Memory B cell (primary cell): ENCODE measurements at regions not wholly inside any gene's neighbourhood (a gene's known extent, or its start where the extent isn't known, plus 50 kb on each side); places are given as distances from the start of the nearest gene placed in this dataset.

ENCODE experiments used
- ATAC-seq: fragments of 150-1000 bp; cut with Tn5 transposase; 2 replicates; pipeline ENCODE4 v1.10.0; 2021; ENCODE audit warnings: low read depth, mild to moderate bottlenecking, moderate library complexity
- DNase-seq, 2 donors: peaks; one replicate each; pipeline ENCODE4 v3.0.0; 2022; ENCODE audit warnings: low spot score in 2 of 2
- H3K27ac Mint-ChIP-seq: one replicate; pipeline ENCODE4 v1.8.0; 2022; ENCODE audit warnings: mild to moderate bottlenecking, moderate library complexity, mixed read lengths
- H3K27me3 Mint-ChIP-seq: one replicate; pipeline ENCODE4 v1.8.0; 2022; ENCODE audit warnings: mixed read lengths
- H3K36me3 Mint-ChIP-seq: one replicate; pipeline ENCODE4 v1.8.0; 2022; ENCODE audit warnings: mild to moderate bottlenecking, mixed read lengths
- H3K4me1 Mint-ChIP-seq: one replicate; pipeline ENCODE4 v1.8.0; 2022; ENCODE audit warnings: mixed read lengths
- H3K4me3 Mint-ChIP-seq: one replicate; pipeline ENCODE4 v1.8.0; 2022; ENCODE audit warnings: mild to moderate bottlenecking, moderate library complexity, mixed read lengths
- H3K9me3 Mint-ChIP-seq: one replicate; pipeline ENCODE4 v1.8.0; 2022; ENCODE audit warnings: mixed read lengths

DNA sequence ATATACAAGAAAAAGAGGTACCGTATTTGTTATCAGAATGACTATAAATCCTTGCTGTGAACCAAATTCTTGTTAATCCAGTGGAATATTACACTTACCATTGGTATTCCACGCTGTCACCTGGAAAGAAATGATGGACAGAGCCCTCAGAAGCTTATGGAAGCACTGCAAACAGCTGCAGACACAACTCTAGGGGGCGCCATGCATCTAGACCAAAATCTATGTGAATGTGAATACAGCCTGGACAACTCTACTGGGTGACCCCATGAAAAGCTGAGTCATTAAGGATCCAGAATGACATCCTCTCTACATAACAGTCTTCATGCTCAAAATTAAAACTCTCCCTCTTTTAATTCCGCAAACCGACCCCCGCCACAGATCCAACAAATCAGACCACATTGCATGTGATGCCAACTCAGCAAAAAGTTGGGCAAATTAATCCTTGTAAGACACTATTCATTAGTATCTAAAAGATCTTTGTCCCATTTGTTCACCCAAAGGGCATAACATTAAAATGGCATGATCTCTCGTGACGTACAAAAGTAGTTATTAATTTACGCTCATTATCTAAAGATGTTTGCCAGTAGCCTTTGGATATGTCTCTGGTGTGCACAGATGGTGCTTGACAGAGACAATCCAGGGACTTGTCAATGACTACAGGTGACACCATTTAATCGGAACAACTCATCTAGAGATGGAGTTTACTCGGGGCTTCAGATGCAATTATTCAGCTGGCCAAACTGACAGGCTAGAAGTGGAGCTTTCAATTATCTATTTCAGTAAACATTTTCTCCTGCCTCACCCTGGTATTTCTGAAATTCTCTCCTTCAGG is 552.7 kb upstream of the PSMD7 start:
- Mint-ChIP-seq H3K4me3 (no peak overlapping the region), H3K27me3 (peaks cover 3% of the 10 kb centered on the region), H3K9me3 (peaks cover 6% of the 10 kb centered on the region), H3K27ac (no peak overlapping the region), H3K4me1 (no peaks in the 10 kb centered on the region), H3K36me3 (no peaks in the 10 kb centered on the region)
- ATAC-seq: no peak
- DNase-seq: no peak

DNA sequence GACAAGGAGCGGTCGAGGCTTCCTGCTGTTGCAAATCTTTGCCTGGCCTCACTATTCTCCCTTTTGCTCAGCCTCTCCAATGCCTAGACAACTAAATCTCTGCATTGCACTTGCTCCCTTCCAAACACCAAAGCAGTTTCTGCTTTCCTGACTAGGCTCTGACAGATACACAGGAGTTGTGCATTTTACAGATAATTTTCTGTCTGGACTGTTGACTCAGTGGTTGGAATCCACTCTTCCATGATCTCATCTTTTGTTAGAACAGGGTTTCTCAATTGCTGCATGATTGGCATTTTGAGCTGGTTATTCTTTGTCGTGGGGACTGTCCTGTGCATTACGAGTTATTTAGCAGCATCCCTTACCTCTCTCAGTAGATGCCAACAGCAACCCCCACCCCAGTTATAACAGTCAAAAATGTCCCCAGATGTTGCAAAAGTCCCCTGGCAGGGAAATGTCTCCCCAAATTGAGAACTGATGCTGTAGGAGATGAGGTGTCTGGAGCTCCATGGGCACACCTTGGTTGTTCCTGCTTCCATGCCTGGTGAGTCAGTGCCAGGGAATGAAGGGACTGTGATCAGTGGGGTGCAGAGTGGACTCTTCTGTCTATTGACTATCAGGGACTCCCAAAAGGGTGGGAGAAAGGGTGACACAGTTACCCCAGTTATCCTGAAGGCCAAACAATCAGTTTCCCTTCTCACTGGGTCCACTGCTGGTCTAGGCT is 557.4 kb upstream of the PSMD7 start:
- no peak overlapping the region for H3K27ac Mint-ChIP-seq
- H3K9me3 Mint-ChIP-seq: peaks cover 5% of the 10 kb centered on the region
- ATAC-seq: no peak
- peaks cover 1% of the 10 kb centered on the region for H3K27me3 Mint-ChIP-seq
- DNase-seq: no peak
- H3K4me1 Mint-ChIP-seq: no peaks in the 10 kb centered on the region
- no peaks in the 10 kb centered on the region for H3K36me3 Mint-ChIP-seq
- H3K4me3 Mint-ChIP-seq: no peak overlapping the region

DNA sequence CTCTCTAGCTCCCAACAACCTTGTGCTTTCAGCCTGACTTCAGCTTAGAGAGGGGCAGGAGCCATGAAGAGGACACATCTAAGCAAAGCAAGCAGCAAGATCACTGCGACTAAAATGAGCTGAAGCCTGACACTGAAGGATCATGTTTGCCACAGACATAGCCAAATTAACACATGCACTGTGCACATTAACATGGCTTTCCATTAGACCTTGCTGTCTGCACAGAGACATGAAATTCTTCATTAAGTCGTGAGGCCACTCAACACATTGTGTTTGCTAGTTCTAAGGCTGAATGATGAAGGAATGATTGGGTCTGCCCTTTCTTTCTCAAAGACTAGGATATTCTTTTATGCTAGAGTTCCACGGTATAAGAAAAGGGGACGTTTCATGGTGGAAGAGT is 558.3 kb upstream of the PSMD7 start:
- no peak overlapping the region for H3K4me3 Mint-ChIP-seq
- H3K27me3 Mint-ChIP-seq: no peaks in the 10 kb centered on the region
- DNase-seq (no peak), ATAC-seq (no peak)
- no peak overlapping the region for H3K27ac Mint-ChIP-seq
- no peaks in the 10 kb centered on the region for H3K36me3 Mint-ChIP-seq
- H3K4me1 Mint-ChIP-seq: no peaks in the 10 kb centered on the region
- H3K9me3 Mint-ChIP-seq: peaks cover 4% of the 10 kb centered on the region

DNA sequence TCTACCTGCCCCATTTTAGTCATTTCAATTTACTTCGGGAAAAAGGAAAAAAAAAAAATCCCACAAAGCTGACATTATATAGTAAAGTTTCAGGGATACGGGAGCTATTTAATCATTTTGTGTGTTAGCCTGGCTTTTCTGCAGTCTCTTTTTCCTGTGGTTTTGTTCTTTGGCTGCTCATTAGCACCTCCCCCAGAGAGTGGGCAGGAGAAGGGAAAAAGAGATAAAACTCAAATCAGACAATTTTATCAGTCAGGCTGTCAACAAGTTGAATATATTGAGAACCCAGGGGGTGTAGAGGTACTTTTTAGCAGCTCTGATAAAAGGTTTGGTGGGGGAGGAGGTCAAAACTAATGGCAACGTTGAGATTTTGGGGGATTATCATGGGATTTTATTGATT is 559.0 kb upstream of the PSMD7 start:
- H3K4me1 Mint-ChIP-seq: no peaks in the 10 kb centered on the region
- peaks cover 4% of the 10 kb centered on the region for H3K9me3 Mint-ChIP-seq

DNA sequence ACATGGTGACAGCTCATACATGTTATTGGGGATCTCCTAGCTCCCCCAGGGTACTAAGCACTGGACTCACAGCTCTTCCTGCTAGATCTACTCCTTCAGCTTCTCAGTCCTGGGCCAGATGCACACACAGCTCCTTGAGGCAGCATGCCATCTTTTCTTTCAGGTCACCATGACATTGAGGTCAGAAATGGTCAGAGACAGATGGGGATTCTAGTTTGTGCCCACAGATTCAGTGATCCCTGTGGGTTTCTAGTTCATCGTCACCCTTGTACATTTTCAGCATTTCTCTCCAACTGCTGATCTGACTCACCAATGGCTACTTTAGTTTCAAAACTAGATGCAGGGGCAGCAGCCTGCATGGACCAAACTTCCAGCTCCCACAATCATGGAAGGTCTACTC is 560.7 kb upstream of the PSMD7 start:
- Mint-ChIP-seq H3K4me1 (no peaks in the 10 kb centered on the region), H3K27ac (no peak overlapping the region), H3K9me3 (peaks cover 5% of the 10 kb centered on the region), H3K4me3 (no peak overlapping the region), H3K27me3 (no peaks in the 10 kb centered on the region), H3K36me3 (no peaks in the 10 kb centered on the region)
- no peak for DNase-seq
- no peak for ATAC-seq

More for the DNA sequence above, 559.0 kb upstream of the PSMD7 start:
- no peak for DNase-seq
- no peak overlapping the region for H3K4me3 Mint-ChIP-seq
- H3K36me3 Mint-ChIP-seq: no peaks in the 10 kb centered on the region
- ATAC-seq: no peak
- no peak overlapping the region for H3K27ac Mint-ChIP-seq
- no peaks in the 10 kb centered on the region for H3K27me3 Mint-ChIP-seq

DNA sequence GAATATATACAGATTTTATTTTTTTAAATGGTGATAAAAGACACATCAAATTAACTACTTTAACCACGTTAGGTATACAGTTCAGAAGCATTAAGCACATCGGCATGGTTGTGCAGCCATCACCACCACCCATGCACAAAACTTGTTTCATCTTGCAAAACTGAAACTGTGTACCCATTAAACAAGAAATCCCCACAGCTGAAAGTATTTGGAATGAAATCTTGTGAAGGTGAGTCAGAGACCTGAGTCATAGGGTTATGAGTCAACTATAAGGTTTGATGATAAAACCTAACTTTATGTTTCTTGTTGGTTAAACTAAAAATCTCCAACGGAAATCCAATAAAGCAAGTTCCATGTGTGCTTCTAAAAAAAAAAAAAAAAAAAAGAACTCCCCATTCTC is 561.6 kb upstream of the PSMD7 start:
- Mint-ChIP-seq H3K36me3 (no peaks in the 10 kb centered on the region), H3K27me3 (no peaks in the 10 kb centered on the region), H3K27ac (no peak overlapping the region), H3K4me1 (no peaks in the 10 kb centered on the region), H3K9me3 (peaks cover 5% of the 10 kb centered on the region), H3K4me3 (no peak overlapping the region)
- no peak for DNase-seq
- ATAC-seq: no peak

DNA sequence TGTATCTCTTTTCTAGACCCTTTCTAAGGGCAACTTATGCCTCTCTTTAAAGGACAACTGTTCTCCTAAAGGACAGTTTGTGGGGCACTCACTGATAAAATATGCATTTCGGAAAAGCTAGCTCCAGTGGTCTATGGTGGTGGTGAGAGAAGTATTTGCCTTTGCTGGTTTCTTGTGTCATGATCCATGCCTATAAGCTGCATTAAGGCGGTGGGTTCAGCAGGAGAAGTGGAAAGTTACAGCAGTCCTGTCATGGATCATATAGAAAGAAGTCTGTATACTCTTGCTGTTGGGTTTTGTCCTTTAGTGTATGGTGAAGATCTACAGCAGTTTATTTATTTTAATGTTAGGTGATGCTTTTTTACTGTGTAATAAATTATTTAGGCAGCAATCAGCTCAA is 563.9 kb upstream of the PSMD7 start:
- Mint-ChIP-seq H3K4me1 (no peaks in the 10 kb centered on the region), H3K27me3 (no peaks in the 10 kb centered on the region), H3K36me3 (no peaks in the 10 kb centered on the region), H3K27ac (no peak overlapping the region), H3K4me3 (no peak overlapping the region), H3K9me3 (peaks cover 8% of the 10 kb centered on the region)
- DNase-seq (no peak), ATAC-seq (no peak)

DNA sequence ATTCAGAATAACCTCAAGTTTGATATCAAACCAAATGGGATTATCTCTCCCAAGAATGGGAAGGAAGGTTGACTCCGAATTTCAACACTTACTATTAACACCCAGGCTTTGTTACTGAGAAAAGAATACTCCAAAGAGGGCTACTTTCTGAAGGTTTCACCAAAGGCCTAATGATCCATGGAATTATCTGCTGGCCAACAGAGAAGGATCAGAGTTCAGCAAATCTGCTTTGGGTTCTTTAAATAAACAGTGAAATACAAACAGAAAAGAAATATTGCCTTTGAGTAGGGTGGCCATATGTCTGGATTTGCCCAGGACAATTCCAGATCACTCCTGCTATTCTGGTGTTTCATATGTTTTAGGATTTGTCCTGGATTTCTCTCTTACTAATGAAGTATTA is 564.5 kb upstream of the PSMD7 start:
- Mint-ChIP-seq H3K9me3 (peaks cover 8% of the 10 kb centered on the region), H3K36me3 (no peaks in the 10 kb centered on the region), H3K4me1 (no peaks in the 10 kb centered on the region), H3K27ac (no peak overlapping the region), H3K27me3 (no peaks in the 10 kb centered on the region), H3K4me3 (no peak overlapping the region)
- ATAC-seq: no peak
- DNase-seq: no peak

DNA sequence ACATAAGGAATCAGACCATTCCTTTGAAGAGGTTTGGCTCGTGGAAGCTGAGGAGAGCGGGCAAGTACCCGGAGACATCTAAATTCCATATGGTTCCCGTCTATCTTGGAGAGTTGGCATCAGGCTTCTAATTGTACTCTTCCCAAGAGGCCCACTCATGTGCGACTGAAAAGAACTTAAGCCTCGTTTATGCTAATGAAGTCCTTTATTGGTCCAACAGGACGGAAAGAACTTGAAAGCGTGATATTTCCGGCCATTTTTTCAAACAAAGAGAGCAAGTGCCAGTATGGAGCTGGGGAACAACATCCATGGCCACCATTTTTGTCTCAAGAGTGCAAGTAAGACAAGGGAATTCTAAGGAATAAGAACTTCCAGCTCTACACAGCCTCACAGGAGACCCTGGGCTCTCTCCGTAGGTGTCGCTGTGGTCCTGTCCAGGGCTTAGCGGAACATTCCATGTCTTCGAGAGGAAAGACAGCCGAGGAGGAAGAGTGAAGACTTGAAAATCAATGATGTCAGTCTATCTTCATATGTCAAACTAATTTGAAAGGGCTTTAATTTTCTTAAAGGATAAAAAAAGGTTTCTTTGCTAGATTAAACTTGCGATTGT is 566.0 kb upstream of the PSMD7 start:
- H3K27me3 Mint-ChIP-seq: no peaks in the 10 kb centered on the region
- no peaks in the 10 kb centered on the region for H3K36me3 Mint-ChIP-seq
- H3K27ac Mint-ChIP-seq: no peak overlapping the region
- ATAC-seq (no peak), DNase-seq (no peak)
- H3K4me3 Mint-ChIP-seq: no peak overlapping the region
- H3K9me3 Mint-ChIP-seq: peaks cover 7% of the 10 kb centered on the region
- H3K4me1 Mint-ChIP-seq: no peaks in the 10 kb centered on the region

DNA sequence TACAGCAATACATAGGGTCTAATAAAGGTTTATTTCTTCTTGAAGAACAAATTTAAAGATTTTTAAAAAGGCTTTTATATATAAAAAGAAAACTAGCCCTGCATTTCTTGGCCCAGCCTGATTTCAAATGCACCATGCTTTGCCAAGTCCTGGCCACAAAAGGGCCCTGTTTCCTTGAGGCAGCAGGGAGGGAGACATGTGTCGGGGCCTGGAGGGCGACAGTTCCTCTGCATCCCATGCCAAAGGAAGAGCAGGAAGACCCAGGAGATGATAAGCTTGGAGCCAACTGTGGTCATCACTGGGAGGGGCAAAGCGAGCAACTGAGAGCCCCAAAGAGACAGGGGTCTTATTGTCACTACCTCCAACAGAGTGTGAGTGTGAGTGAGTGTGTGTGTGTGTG is 571.5 kb upstream of the PSMD7 start:
- Mint-ChIP-seq H3K4me1 (no peaks in the 10 kb centered on the region), H3K27ac (no peak overlapping the region), H3K4me3 (no peak overlapping the region), H3K9me3 (peaks cover 3% of the 10 kb centered on the region), H3K36me3 (no peaks in the 10 kb centered on the region), H3K27me3 (no peaks in the 10 kb centered on the region)
- ATAC-seq (no peak), DNase-seq (no peak)

DNA sequence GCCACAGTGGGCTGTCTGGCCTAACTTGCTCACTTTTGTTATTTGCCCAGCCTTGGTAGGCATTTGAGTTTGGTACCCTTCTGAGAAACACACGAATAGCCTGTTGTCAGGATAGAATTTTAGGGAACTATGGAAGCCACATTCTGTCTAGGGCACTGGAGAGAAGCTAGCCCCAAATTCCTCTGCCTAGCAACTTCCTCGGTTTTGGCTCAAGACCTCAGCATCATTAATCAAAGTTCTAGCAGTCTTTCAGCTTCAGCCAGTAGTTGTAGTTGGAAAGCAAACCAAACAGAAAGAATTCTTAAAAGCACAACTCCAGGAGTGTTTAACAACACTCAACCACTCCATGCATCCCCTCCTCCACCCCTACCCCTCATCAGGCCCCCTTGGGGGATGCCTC is 572.1 kb upstream of the PSMD7 start:
- H3K9me3 Mint-ChIP-seq: peaks cover 2% of the 10 kb centered on the region
- no peak overlapping the region for H3K27ac Mint-ChIP-seq
- H3K36me3 Mint-ChIP-seq: no peaks in the 10 kb centered on the region
- DNase-seq (no peak), ATAC-seq (no peak)
- no peak overlapping the region for H3K4me3 Mint-ChIP-seq
- H3K27me3 Mint-ChIP-seq: no peaks in the 10 kb centered on the region
- H3K4me1 Mint-ChIP-seq: no peaks in the 10 kb centered on the region

DNA sequence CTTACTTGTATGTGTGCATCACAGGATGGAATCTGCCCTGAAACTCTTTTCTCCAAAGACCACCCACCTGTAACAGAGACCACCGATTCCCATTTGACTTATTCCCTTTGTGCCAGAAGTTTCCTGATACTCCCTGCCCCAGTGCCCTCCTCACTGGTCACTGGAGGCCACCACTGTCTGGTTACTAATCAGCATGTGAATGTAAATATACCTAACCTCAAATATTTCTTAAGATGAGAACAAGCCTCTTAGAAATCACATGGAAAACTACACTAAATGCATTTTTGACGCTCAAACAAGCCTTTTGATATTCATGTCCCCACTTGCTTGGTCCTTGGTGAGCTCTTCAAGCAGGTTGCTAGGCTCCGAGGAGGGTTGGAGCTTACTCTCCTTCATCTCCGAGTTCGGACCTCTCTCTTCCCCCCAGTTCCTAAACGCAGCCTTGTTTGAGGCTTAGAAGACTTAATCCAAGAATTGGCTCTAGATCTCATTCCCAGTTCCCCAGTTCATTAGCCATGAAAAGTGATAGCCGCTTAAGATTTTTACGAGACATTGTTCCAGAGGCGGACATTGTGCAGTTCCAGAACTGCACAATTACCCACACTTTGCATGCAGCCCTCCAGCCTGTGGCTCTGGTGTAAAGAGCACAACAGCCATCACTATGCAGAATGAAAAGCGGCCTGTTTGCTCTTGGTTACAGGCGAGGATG is 579.2 kb upstream of the PSMD7 start:
- Mint-ChIP-seq H3K9me3 (peaks cover 10% of the 10 kb centered on the region), H3K27ac (no peak overlapping the region), H3K36me3 (peaks cover 1% of the 10 kb centered on the region), H3K4me3 (no peak overlapping the region), H3K27me3 (no peaks in the 10 kb centered on the region), H3K4me1 (no peaks in the 10 kb centered on the region)
- DNase-seq: no peak
- ATAC-seq: no peak

DNA sequence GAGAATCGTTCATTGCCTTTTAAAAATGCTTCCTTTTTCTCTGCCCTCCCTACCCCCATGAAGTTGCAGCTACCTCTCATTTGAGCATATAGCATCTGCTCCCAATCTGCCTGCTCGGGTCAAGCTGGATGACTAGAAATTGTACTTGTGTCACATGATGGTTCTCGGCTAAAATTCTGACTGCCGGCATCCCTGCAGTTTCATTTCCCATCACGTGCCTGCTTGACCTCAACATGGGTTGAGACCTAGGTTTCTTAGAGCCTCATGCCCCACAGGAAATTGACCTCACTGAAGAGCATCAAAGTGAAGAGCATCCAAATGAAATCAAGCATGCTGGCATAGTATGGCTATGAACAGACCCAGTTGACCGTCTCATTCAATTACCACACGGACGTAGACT is 581.6 kb upstream of the PSMD7 start:
- H3K36me3 Mint-ChIP-seq: peaks cover 1% of the 10 kb centered on the region
- H3K4me3 Mint-ChIP-seq: no peak overlapping the region
- H3K9me3 Mint-ChIP-seq: peaks cover 10% of the 10 kb centered on the region
- H3K27me3 Mint-ChIP-seq: no peaks in the 10 kb centered on the region
- ATAC-seq (no peak), DNase-seq (no peak)
- H3K27ac Mint-ChIP-seq: no peak overlapping the region
- H3K4me1 Mint-ChIP-seq: no peaks in the 10 kb centered on the region
